GM12878 (cell line): ENCODE measurements at regions not wholly inside any gene's neighbourhood (a gene's known extent, or its start where the extent isn't known, plus 50 kb on each side); places are given as distances from the start of the nearest gene placed in this dataset.

Experiments
- ATAC-seq: fragments of 200-7000 bp; cut with Tn5 transposase; 3 replicates; pipeline ENCODE4 v1.9.1; 2020; ENCODE audit warnings: mild to moderate bottlenecking, moderate library complexity
- BruUV-seq: library from RNA; stranded (reverse); fragments of 400-500 nt; replicated peaks from 2 replicates; lab custom pipeline; 2021; lab: Mats Ljungman, UMichigan
- CTCF ChIA-PET: fragments of 300-600 bp; sonication (Branson Sonifier 250); formaldehyde crosslinking; extraction: SDS; loops from one replicate; lab custom pipeline; 2021; ENCODE audit warnings: inconsistent platforms; lab: Yijun Ruan, JAX
- POLR2A ChIA-PET: fragments of 350-600 bp; formaldehyde crosslinking; extraction: SDS; loops from one replicate; lab custom pipeline; 2021; ENCODE audit warnings: inconsistent platforms; lab: Charles Lee
- RAD21 ChIA-PET: fragments of 300-600 bp; sonication (Branson Sonifier 250); formaldehyde crosslinking; loops from one replicate; lab custom pipeline; 2023; ENCODE audit warnings: antibody characterized with exemption; ENCODE audit not compliant: unreplicated experiment; lab: Charles Lee
- SMC1A ChIA-PET: fragments of 300-600 bp; sonication (Branson Sonifier 250); formaldehyde crosslinking; loops from one replicate; lab custom pipeline; 2023; ENCODE audit not compliant: unreplicated experiment, uncharacterized antibody; lab: Charles Lee
- DNase-seq: peaks from one replicate; pipeline ENCODE4 v3.0.0-alpha.2; 2011; ENCODE audit warnings: low read depth, low spot score
- FAIRE-seq: peaks from 3 replicates; lab custom pipeline; 2011; peaks lifted over from hg19 to GRCh38; lab: Jason Lieb, UNC
- H2AFZ ChIP-seq: 2 replicates; pipeline ENCODE4 v1.6.0; 2011; ENCODE audit warnings: low read depth, low read length, control low read depth; ENCODE audit not compliant: control insufficient read depth
- H3K27ac ChIP-seq: 2 replicates; pipeline ENCODE4 v1.5.1; 2011; ENCODE audit warnings: control low read depth; ENCODE audit not compliant: control insufficient read depth, insufficient read depth
- H3K27me3 ChIP-seq, 2 experiments: replicated peaks in 1 of 2; 2 replicates each; pipeline versions ENCODE4 v1.6.0 to v1.6.1; 2011; ENCODE audit warnings: low read length in 1 of 2; ENCODE audit not compliant: control insufficient read depth in 2 of 2, insufficient read depth in 2 of 2
- H3K36me3 ChIP-seq, 2 experiments: 2 replicates each; pipeline ENCODE4 v1.5.1; 2011; ENCODE audit warnings: low read length in 1 of 2; ENCODE audit not compliant: control insufficient read depth in 2 of 2, insufficient read depth in 2 of 2
- H3K4me1 ChIP-seq: 2 replicates; pipeline ENCODE4 v1.6.1; 2011; ENCODE audit warnings: mild to moderate bottlenecking, low read length, moderate library complexity, mixed read lengths; ENCODE audit not compliant: control insufficient read depth, insufficient read depth
- H3K4me2 ChIP-seq: 2 replicates; pipeline ENCODE4 v1.6.0; 2011; ENCODE audit warnings: control low read depth; ENCODE audit not compliant: control insufficient read depth, insufficient read depth
- H3K4me3 ChIP-seq: fragments of 200-600 bp; sonication (generic); 2 replicates; pipeline ENCODE4 v1.5.1; 2016
- H3K79me2 ChIP-seq: 2 replicates; pipeline ENCODE4 v1.6.0; 2011; ENCODE audit warnings: low read length; ENCODE audit not compliant: control insufficient read depth, insufficient read depth
- H3K9ac ChIP-seq: 2 replicates; pipeline ENCODE4 v1.8.0; 2011; ENCODE audit warnings: low read length, control low read depth, mixed read lengths; ENCODE audit not compliant: control insufficient read depth, insufficient read depth
- H3K9me3 ChIP-seq: replicated peaks from 3 replicates; pipeline ENCODE4 v1.5.1; 2011; ENCODE audit warnings: mild to moderate bottlenecking, low read length; ENCODE audit not compliant: control insufficient read depth, insufficient read depth
- H4K20me1 ChIP-seq: 2 replicates; pipeline ENCODE4 v1.6.0; 2011; ENCODE audit not compliant: control insufficient read depth, insufficient read depth
- ATF7 ChIP-seq: fragments of 450-650 bp; IDR thresholded peaks from 2 replicates; pipeline ENCODE4 v1.6.1; 2016; ENCODE audit warnings: low read depth, mild to moderate bottlenecking
- KLF5 ChIP-seq: fragments of 450-650 bp; IDR thresholded peaks from 2 replicates; pipeline ENCODE4 v1.6.1; 2014; ENCODE audit warnings: mild to moderate bottlenecking; ENCODE audit not compliant: partially characterized antibody
- MEF2B ChIP-seq: fragments of 450-650 bp; IDR thresholded peaks from 2 replicates; pipeline ENCODE4 v1.6.1; 2018; ENCODE audit warnings: mild to moderate bottlenecking, moderate library complexity; ENCODE audit not compliant: partially characterized antibody, poor library complexity, severe bottlenecking
- NFXL1 ChIP-seq: fragments of 450-650 bp; IDR thresholded peaks from 2 replicates; pipeline ENCODE4 v1.6.1; 2017; ENCODE audit warnings: antibody characterized with exemption, mild to moderate bottlenecking, borderline replicate concordance
- RFX5 ChIP-seq: IDR thresholded peaks from 2 replicates; pipeline ENCODE4 v1.6.1; 2011; ENCODE audit warnings: low read depth, low read length, improper control_type of control experiment
- WGBS: methylation state at CpG from one replicate; pipeline ENCODE4 v1.1.6; 2016; ENCODE audit warnings: low lambda C conversion rate; ENCODE audit not compliant: insufficient replicate concordance, insufficient coverage; ENCODE audit errors: missing lambda C conversion rate; 5-methylcytosine and 5-hydroxymethylcytosine counted together
- in situ Hi-C: fragments of 300-500 bp; cut with MboI; formaldehyde crosslinking; loops from 9 replicates; pipeline ENCODE4 v1.14.3; 2018; ENCODE audit warnings: mixed read lengths
- intact Hi-C: fragments of 100-400 bp; cut with micrococcal nuclease; formaldehyde crosslinking; loops from one replicate; pipeline ENCODE4 v1.14.2; 2022; ENCODE audit not compliant: unreplicated experiment
- TF ChIP-seq, protein P1 (sequence below): fragments of 450-650 bp; formaldehyde crosslinking; IDR thresholded peaks from 2 replicates; pipeline ENCODE4 v1.4.0; 2022; ENCODE audit warnings: mild to moderate bottlenecking, moderate library complexity
- TF ChIP-seq, protein P2 (sequence below): fragments of 450-650 bp; IDR thresholded peaks from 2 replicates; pipeline ENCODE4 v1.6.1; 2017; ENCODE audit warnings: mild to moderate bottlenecking

DNA sequence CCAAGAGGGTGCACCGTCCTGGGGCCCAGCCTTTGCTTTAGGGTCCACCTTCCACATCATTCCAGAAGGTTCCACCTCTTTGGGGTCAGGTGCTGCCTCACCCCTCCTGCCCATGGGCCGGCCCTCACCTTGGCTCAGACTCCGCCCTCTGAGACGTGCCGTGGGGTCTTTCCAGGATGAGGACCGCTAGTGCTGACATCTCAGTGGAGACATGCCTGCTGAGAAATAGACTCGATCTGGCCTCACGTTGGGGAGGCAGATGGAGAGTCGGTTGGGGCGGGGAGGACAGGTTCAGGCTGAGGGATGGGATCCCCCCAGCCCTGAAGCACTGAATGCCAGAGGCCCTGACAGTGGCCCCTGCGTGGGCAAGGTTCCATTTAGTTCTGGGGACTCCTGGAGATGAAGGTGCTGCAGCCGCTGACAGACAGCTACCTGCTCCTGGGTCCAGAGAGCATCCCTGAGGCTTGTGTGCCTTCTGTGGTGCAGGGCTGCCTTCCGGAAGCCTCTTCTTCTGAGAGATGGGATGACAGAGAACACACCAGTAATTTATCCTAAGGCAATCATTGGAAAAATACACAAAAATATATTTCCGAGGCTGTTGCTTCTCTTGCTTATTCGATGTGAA is 185.3 kb downstream of the KIF26A start:
- no peak for FAIRE-seq

DNA sequence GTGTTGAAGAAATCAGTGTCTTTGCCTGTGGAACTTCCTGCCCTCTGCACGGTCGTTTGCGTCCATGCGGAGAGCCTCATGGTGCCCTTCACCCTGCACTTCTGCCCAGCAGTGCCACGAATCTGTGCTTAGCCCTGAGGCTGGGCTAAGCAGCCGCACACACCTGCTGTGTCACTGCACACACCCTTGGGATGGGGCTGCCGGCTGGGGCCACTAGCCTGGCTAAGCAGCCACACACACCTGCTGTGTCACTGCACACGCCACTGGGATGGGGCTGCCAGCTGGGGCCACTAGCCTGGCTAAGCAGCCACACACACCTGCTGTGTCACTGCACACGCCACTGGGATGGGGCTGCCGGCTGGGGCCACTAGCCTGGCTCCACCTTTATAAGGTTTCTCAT is 188.5 kb downstream of the KIF26A start:
- DNase-seq (no peak), ATAC-seq (no peak)
- H3K79me2 ChIP-seq, result no peaks in the 10 kb centered on the region
- no peak for TF ChIP-seq MEF2B
- no peak for TF ChIP-seq RFX5
- TF ChIP-seq, protein P1, sequence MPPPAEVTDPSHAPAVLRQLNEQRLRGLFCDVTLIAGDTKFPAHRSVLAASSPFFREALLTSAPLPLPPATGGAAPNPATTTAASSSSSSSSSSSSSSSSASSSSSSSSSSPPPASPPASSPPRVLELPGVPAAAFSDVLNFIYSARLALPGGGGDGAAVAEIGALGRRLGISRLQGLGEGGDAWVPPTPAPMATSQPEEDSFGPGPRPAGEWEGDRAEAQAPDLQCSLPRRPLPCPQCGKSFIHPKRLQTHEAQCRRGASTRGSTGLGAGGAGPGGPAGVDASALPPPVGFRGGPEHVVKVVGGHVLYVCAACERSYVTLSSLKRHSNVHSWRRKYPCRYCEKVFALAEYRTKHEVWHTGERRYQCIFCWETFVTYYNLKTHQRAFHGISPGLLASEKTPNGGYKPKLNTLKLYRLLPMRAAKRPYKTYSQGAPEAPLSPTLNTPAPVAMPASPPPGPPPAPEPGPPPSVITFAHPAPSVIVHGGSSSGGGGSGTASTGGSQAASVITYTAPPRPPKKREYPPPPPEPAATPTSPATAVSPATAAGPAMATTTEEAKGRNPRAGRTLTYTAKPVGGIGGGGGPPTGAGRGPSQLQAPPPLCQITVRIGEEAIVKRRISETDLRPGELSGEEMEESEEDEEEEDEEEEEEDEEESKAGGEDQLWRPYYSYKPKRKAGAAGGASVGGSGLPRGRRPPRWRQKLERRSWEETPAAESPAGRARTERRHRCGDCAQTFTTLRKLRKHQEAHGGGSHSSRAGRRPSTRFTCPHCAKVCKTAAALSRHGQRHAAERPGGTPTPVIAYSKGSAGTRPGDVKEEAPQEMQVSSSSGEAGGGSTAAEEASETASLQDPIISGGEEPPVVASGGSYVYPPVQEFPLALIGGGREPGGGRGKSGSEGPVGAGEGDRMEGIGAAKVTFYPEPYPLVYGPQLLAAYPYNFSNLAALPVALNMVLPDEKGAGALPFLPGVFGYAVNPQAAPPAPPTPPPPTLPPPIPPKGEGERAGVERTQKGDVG (CRISPR knock-in tag), result no peak
- TF ChIP-seq, protein P2, sequence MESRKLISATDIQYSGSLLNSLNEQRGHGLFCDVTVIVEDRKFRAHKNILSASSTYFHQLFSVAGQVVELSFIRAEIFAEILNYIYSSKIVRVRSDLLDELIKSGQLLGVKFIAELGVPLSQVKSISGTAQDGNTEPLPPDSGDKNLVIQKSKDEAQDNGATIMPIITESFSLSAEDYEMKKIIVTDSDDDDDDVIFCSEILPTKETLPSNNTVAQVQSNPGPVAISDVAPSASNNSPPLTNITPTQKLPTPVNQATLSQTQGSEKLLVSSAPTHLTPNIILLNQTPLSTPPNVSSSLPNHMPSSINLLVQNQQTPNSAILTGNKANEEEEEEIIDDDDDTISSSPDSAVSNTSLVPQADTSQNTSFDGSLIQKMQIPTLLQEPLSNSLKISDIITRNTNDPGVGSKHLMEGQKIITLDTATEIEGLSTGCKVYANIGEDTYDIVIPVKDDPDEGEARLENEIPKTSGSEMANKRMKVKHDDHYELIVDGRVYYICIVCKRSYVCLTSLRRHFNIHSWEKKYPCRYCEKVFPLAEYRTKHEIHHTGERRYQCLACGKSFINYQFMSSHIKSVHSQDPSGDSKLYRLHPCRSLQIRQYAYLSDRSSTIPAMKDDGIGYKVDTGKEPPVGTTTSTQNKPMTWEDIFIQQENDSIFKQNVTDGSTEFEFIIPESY, result no peak
- TF ChIP-seq, all 136 proteins: peak for 0
- WGBS, result 29% methylated on average over 10 of the region's 10 CpGs
- Histone ChIP-seq H3K9me3 (no peaks in the 10 kb centered on the region; the same call in 2 of the 3 replicates), H3K27me3 (no peaks in the 10 kb centered on the region), H2AFZ (no peak overlapping the region), H3K36me3 (no peaks in the 10 kb centered on the region), H3K4me1 (no peaks in the 10 kb centered on the region), H4K20me1 (no peaks in the 10 kb centered on the region), H3K4me3 (no peak overlapping the region), H3K9ac (no peak overlapping the region), H3K4me2 (no peak overlapping the region), H3K27ac (no peak overlapping the region)
- ChIA-PET RAD21 (no interaction called here), CTCF (no interaction called here), POLR2A (no interaction called here), SMC1A (no interaction called here)
- intact Hi-C loops, result no loop called here
- FAIRE-seq, result no peak
- BruUV-seq, result no TSS peak
- in situ Hi-C loops, result no loop called here

More for the DNA sequence above, 185.3 kb downstream of the KIF26A start:
- no peaks in the 10 kb centered on the region for H3K4me1 ChIP-seq
- WGBS, result 54% methylated on average over 15 of the region's 15 CpGs
- no peaks in the 10 kb centered on the region for H3K36me3 ChIP-seq
- ATAC-seq, result no peak
- H3K4me3 ChIP-seq, result no peak overlapping the region
- H3K27ac ChIP-seq, result no peak overlapping the region
- no TSS peak for BruUV-seq
- no peak overlapping the region for H3K9ac ChIP-seq
- DNase-seq, result no peak
- no peak overlapping the region for H2AFZ ChIP-seq
- TF ChIP-seq KLF5 (no peak), NFXL1 (no peak), ATF7 (no peak)
- CTCF ChIA-PET, result no interaction called here
- RAD21 ChIA-PET, result no interaction called here
- in situ Hi-C loops, result no loop called here
- no peaks in the 10 kb centered on the region for H4K20me1 ChIP-seq
- SMC1A ChIA-PET, result no interaction called here
- no peak overlapping the region for H3K4me2 ChIP-seq
- POLR2A ChIA-PET, result no interaction called here
- intact Hi-C loops, result no loop called here
- no peaks in the 10 kb centered on the region for H3K9me3 ChIP-seq
- H3K27me3 ChIP-seq, result no peaks in the 10 kb centered on the region; a peak in 1 of 4 replicates
- H3K79me2 ChIP-seq, result no peaks in the 10 kb centered on the region
